NAMALWA (cell line): ENCODE measurements at regions not wholly inside any gene's neighbourhood (a gene's known extent, or its start where the extent isn't known, plus 50 kb on each side); places are given as distances from the start of the nearest gene placed in this dataset.

Source experiments
- DNase-seq: peaks from one replicate; pipeline ENCODE4 v3.0.0-alpha.2; 2015; ENCODE audit warnings: low spot score

DNA sequence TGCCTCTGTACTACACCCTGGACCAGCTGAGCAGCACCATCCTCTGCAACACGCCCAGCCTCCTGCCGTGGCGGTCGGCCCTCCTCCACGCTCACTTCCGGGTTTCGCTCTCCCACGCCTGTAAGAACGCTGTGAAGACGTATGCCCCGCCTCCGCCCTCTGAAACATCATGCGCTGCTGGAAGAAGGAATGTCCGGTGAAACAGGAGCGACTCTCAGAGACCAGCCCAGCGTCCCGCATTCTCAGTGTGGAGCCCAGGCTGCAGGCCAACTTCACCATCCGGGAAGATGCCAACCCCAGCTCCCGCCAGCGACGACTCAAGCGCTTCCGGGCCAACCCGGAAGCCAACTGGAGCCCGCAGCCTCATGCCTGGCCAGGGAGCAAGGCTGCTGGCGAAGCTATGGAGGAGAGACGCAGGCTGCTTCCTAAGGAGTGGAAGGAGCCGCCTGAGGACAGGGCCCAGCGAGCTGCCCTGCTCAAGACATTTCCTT is 186.1 kb upstream of the SLITRK2 start:
- DNase-seq: no peak

- DNase-seq: no peak
Observed at GRCh38 chrX:145654486-145654885, 163.1 kb upstream of the SLITRK2 start.

- DNase-seq: no peak
Observed at GRCh38 chrX:145673841-145674240, 143.8 kb upstream of the SLITRK2 start.

DNA sequence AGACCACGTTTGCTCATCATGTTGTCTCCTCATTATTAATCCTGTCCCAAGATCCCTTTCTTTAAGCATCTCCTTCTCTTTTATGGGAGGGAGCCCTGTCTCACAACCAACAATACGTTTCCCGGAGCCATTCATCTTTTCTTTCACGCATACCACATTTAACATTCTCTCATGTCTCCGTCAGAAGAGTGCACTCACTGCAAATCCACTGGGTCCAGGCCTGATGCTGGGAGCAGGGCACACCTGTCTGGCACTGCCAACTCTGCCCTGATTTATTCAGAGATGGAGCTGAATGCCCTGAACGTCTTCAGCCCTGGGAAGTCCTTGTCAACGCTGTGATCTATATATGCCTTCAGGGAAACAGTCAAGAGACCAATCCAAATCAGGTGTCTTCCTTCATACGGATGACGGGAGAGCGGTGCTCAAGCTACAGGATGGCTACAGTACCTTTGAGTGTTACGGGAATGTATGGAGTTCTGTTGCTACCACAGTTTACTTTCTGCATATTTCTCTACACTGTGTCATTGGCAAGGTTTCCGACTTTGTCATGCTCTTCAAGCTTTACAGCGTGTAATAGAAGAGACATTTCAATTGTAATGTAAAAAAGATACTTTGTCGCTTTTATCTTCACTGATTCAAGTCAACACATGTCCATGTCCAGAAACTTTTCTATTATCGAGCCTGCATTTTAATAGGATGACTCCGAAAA is 140.4 kb upstream of the SLITRK2 start:
- no peak for DNase-seq

DNA sequence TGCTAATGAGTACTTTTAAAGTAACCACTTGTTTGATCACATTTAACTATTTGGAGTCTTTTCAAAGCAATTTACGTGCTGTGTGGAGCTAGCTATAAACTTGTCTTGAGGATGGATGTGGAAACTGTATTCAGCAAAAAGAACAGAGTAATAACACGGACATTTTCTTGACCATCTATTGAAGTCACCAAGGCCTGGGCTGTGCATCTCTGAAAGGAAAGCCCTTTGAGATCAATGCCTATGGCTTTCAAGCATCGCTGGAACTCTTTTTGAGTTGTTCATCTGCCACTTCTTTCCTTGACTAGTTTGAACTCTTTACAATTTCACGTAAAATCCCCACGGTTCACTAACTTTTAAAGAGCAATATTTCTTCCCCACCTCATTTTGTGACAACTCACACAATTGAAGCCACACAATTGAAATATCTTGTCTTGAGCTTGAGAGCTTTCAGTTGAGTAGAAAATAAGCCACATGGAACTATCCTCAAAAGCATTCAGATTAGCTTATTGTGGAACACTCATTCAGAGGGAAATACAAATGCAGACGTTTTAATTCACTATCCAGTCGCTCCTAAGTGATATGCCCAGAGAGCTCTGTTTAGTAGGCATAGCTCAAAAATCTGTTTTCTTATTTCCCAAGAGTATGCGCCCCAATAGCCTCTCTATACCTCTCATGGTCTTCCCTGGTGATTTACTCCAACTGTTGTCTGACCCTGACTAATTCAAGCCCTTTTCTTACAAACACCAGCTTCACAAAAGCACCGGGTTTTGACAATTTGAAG is 134.9 kb upstream of the SLITRK2 start:
- DNase-seq: no peak

DNA sequence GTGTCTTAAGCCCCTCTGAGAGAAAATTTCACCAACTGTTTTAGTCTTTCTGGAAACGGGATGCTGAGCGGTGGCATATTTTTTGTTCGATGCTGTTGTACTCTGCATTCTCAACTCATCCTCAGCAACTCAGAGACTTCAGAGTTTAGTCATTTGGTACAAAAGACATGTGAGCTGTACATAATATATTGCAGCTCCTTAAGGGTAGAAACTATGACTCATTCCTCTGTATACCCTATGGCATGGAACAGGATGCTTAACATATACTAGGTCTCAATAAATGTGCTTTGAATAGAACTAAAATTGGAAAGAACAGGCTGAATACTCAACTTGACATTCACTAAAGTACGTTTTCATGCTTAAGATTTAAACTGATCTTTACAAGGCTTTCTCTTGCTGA is 130.5 kb upstream of the SLITRK2 start:
- no peak for DNase-seq

- DNase-seq: no peak
Observed at GRCh38 chrX:145687707-145688106, 129.9 kb upstream of the SLITRK2 start.

- no peak for DNase-seq
Observed at GRCh38 chrX:145694048-145694447, 123.6 kb upstream of the SLITRK2 start.

- DNase-seq: no peak
Observed at GRCh38 chrX:145715641-145716138, 101.9 kb upstream of the SLITRK2 start.

DNA sequence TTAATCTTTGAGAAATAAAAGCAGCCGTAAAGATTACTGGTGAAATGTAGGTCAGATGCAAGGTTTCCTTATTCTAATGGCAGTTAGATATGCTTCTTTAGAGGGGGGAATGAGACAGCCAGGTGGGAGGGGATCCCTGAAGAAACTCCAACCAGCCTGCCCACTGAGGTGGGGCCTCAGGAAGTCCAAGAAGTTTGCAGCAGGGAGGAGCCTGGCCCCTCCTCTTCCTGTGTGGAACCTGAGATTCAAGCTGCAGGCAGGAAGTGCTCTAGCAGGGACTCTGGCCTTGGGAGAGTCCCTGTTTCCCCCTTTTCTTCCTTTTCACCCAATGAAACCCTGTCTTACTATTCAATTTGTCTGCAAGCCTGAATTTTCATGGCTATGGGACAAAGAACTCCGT is 101.4 kb upstream of the SLITRK2 start:
- DNase-seq: no peak

DNA sequence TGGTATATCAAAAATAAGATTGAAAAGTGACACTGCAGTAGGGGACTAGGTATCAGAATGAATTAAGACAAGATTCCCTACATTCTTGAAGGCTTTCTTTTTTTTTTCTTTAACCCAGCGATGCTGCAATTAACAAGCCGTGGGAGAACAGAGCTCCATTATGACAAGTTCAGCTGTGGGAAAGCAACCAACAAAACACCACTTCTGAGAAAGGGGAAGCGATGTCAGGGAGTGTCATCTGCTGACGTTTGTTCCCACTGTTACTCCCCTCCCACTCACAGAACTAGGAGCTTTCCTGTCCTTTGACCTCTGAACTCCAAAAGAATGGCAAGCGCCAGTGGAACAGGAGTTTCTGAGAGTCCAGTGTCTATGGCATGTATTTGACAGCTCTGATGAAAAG is 90.2 kb upstream of the SLITRK2 start:
- no peak for DNase-seq

DNA sequence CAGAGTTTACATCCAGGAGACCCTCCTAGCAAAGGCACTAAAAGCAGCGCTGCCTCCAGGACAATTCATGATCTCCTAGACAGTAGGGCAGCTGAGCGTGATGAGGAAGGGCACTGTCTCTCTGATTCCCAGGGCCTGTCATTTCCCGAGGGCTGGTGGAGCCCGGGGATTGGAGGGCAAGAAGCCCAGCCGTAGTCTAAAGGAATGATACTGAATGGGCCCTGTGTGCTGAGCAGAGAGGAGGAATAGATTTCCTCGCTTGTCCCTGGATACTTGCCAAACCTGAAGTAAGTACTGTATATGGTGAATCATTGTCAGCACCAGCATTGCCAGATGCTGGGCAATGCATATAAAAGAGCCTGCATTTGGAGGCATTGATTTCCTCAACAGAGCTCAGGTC is 88.0 kb upstream of the SLITRK2 start:
- DNase-seq: no peak

DNA sequence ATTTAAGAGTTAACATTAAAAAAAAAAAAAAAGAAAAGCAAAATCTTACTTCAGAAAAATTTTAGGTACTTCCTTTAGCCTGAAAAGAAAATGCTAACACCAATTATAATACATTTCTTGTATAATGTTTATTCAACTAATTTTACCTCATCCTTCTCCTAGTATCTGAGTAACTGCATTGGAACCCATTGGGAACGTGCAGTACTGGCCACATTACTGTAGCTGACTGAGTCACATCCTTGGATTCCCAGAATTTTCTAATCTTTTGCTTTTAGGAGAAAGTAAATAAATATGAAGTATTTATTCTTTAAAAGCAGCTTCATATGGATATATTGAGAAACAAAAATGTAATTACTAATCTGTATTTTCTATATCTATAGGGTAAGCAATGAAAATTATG is 82.6 kb upstream of the SLITRK2 start:
- no peak for DNase-seq

DNA sequence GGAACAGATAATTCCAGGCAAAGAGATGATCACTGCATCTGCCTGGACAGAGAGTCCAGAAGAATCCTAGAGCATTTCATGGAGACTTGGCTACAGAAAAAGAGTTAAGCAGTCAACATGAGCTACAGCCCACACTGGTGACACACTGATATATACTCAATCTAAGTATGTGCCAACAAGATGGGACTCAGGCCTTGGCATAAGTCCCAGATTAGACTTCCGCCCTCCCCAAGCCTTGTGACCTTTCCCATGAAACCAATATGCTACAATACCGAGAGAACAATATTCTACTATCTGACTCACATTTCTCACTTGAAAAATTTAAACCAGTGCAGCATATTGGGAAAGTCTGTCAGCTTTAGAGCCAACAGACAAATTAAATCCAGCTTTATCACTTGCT is 65.7 kb upstream of the SLITRK2 start:
- DNase-seq: no peak
